ENCODE measurements at regions not wholly inside any gene's neighbourhood (a gene's known extent, or its start where the extent isn't known, plus 50 kb on each side); places are given as distances from the start of the nearest gene placed in this dataset.
A peak's percentile ranks its signal among the peaks of the same experiment; 100 is the strongest.

DNA sequence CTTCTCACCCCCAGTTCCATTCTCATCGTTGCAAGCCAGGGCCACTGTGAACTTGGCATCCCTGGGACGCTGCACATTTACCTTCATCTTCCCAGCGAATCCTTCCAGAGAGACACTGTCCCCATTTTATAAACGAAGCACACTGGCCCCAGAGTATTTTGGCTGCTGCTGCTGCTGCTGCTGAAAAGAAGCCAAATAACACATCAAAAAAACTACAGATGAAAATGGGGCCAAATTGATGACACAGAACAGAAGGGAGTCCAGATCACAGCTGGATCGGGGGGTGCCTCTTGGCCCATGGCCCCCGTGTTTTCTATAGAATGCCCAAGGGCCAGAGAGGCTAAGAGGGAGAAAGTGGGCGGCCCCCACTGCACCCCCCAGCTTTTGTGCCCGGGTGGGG is 221.0 kb upstream of the IGF1R start:
- DNase-seq = no peak

- peak; percentile 16 for DNase-seq
Observed at GRCh38 chr15:98428253-98428989, 219.9 kb upstream of the IGF1R start.

DNA sequence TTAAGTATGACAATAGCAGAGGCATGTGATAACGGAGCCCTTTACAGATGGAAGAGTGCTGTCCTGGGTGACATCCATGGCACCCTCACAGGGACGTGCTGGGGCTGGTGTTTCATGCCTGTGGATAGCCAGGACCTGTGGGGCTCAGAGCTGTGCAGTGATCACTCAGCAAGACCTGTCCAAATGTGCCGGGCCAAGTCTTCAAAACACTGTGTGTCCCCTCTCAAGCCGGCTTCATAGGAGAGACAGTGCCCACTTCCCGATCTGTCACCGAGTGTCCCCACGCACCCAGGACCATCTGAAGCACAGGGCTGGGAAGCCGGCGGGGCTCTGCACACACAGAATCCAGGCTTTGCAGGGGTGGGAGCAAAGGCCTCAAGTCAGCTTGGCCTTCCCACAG is 217.2 kb upstream of the IGF1R start:
- DNase-seq = no peak

DNA sequence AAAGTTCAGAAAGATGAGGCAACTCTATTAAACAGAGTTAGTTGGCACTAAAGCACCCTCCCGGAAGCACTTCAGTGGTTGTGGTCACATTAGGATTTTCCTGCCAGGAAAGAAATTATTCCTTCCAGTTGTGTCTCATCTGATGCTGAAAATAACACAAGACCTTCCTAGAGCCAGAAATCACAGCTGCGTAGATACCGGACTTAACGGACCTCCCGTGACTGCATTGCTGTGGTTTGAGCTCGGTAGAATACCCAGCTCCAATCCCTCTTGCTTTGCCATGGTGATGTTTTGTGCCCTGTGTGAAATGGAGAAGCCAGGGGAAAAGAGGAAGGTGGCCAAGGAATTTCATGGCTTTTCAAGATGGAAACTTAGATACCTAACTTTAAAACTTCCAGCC is 215.0 kb upstream of the IGF1R start:
- no peak for DNase-seq

- DNase-seq = no peak
Observed at GRCh38 chr15:98433856-98434255, 214.5 kb upstream of the IGF1R start.

DNA sequence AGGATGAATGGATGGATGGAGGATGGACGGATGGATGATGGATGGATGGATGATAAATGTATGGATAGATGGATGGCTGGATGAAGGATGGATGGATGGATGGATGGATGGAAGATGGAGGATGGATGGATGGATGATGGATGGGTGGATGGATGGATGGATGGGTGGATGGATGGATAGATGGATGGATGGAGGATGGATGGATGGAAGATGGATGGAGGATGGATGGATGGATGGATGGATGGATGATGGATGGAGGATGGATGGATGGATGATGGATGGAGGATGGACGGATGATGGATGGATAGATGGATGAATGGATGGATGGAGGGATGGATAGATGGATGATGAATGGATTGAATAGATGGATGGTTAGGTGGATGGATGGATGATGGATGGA is 210.6 kb upstream of the IGF1R start:
- DNase-seq = no peak

- DNase-seq = no peak
Observed at GRCh38 chr15:98438326-98438725, 210.0 kb upstream of the IGF1R start.

DNA sequence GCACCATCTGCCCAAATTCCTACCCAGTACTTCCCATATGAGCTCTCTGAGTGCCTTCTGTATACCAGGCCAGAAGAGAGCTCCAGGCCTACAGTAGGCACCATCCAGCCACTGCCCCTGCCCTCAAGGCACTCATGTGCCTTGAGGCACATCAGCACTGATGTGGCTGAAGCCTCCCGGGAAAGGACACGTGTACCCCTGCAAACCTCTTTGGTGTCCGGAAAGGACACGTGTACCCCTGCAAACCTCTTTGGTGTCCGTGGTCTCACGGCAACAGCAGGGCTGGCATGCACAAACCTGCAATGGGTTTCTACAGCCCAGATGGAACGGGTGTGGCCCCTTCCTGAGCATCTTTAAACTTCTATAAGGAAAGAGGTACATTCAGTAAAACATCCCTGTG is 209.4 kb upstream of the IGF1R start:
- no peak for DNase-seq

DNA sequence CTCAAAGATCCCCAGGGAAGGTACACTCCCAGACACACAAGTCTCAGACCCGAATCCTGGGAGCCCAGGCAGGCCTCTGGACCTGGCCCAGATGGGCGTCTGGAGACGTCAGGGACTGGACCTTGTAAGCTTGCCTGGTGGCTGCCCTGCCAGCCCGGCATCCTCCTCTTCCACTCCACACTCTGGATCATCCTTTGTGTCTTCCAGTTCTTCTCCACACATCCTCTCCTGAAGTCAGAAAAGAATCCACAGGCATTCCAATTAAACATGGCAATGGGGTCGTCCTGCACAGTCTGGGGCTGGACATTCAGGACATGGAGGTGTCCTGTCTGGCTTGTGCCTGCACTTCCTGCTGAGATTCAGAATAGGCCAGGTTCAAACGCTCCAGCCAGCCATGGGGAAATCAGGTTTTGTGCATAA is 208.8 kb upstream of the IGF1R start:
- no peak for DNase-seq

DNA sequence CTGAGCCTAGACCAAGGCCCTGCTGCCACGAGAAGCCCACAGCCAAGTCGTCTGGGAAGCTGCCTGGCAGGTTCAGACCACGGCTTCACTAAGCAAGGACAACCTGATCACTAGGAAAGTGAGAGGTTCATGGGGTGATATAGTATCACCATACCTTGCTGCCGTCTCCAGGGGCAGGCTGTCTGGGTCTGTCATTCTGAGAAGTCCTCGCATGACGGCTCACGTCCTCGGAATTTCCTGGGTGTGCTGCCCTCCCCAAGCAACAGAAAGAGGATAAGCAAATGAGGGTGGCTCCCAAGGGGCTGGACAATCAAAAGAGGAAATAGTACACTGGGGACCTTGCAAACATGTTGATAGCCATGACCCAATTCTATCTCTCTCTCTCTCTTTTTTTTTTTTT is 207.4 kb upstream of the IGF1R start:
- DNase-seq = no peak

GRCh38 chr15:98441599-98441998 is 206.7 kb upstream of the IGF1R start:
- no peak for DNase-seq

DNA sequence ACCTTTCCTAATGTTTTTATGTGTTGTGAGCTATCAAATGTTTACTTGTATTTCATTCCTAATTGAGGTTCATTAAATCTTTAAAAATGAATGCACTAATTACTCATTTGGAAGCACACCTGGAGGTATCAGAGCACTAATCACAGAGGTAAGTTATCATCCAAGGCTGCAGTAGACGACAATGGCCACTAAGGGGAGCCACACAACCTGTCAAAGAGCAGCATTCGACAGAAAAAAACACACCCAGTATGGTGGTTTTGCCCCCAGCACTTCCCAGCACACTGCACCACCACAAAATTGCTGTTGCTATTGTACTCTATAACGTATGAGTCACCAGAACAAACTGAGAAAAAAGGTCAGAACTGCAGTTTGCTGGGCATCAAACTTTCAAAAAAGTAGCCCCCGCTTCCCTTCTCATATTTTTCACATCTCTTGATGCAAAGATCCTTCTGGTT is 205.9 kb upstream of the IGF1R start:
- DNase-seq = peak; percentile 10

- no peak for DNase-seq
Observed at GRCh38 chr15:98442901-98443300, 205.4 kb upstream of the IGF1R start.

- DNase-seq = no peak
Observed at GRCh38 chr15:98443526-98443925, 204.8 kb upstream of the IGF1R start.

GRCh38 chr15:98444138-98444537 is 204.2 kb upstream of the IGF1R start:
- no peak for DNase-seq

DNA sequence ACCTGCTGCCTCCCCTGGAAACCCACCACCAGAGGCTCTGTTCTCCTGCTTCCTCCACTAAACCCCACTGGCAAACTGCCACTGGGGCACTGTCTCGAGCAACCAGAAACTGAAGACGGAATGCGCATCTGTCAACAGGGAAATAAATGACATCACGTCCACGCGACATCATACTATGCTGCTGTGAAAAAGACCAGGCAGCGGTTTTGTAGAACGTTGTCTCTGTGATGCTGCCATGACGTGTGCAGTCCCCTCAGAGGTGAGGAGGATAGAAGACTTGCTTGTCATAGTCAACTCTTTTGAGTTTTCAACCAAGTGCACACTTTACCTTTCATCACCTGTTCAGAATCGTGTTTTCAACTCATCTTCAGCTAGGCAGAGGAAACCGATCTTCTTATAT is 203.0 kb upstream of the IGF1R start:
- DNase-seq = no peak

DNA sequence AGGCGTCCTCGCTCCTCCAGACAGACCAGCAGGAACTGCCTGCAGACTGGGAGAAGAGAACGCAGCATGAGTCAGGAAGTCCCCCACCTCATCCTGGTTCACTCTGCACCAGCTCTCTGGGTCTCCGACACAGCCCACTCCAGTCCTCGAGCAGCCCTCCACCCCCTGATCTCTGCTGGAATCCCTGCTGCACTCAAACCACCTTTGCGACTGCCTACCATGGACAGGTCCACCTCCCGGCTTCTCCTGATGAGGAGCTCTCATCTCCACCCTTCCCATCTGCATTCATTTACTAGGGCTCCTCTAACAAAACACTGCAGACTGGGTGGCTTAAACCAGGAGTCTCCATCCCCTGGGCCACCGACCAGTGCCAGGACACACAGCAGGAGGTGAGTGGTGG is 202.3 kb upstream of the IGF1R start:
- DNase-seq = no peak

DNA sequence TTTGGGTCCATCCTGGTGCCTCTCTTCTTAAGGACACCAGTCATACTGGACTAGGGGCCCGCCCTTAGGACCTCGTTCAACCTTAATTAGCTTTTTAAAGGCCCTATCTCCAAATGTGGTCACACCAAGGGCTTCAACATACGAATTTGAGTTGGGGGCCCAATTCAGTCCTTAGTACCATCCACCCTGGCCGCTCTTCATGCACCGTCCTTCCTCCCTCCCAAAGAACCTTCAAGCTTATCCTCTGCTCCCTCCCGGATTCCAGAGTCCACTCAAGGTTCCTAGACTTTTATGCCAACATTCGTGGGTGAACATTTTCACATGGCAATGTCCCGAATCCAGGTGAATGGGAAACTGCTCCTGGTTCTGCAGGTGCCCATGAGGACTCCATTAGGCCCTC is 201.3 kb upstream of the IGF1R start:
- DNase-seq = no peak

DNA sequence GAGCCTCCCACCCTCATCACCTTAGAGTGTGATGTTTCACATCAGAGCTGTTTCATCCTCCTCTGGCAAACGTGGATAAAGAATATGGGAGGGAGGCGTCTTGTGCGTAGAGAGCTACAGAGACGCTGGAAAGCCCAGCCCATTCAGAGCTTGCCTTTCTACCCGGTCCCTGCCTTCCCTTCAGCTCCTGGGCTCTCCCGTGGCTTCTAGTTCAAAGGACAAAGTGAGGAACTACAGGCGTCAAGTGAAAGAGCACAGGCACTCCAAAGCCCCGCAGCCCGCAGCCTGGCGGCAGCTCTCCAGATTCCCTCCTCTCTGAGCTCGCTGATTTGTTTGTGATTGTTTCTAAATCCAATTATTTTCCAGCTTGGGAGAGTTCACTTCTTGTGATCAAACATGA is 197.1 kb upstream of the IGF1R start:
- DNase-seq = no peak

DNA sequence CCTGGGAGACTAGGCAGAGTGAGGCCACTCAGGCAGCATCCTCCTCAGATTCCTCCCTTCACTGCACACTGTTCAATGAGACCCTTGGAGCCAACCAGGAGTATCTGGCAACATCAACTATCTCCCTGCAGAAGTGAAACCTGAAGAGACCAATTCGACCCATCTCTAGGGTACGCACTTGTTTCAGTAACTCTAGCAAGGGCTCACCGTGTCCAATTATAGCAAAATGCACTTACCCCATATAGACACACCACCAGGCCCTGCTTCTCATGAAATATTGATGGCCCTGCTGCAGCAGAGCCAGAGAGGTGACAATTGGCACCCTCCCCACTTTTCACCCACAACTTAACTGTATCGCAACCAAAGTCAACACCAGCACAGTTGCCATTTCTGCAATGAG is 196.1 kb upstream of the IGF1R start:
- DNase-seq = no peak

DNA sequence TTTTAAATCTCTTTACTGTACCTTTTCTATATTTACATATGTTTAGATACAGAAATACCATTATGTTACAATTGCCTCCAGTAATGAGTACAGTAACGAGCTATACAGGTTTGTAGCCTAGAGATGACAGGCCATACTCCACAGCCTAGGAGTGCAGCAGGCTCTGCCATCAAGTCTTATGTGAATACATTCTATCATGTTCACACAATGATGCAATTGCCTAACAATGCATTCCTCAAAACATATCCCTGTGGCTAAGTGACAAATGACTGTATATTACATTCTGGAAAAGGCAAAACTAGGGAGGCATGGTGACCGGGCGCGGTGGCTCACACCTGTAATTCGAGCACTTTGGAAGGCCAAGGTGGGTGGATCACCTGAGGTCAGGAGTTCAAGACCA is 192.4 kb upstream of the IGF1R start:
- DNase-seq = no peak

GRCh38 chr15:98476559-98476958 is 171.8 kb upstream of the IGF1R start:
- no peak for DNase-seq

GRCh38 chr15:98480844-98481243 is 167.5 kb upstream of the IGF1R start:
- no peak for DNase-seq

DNA sequence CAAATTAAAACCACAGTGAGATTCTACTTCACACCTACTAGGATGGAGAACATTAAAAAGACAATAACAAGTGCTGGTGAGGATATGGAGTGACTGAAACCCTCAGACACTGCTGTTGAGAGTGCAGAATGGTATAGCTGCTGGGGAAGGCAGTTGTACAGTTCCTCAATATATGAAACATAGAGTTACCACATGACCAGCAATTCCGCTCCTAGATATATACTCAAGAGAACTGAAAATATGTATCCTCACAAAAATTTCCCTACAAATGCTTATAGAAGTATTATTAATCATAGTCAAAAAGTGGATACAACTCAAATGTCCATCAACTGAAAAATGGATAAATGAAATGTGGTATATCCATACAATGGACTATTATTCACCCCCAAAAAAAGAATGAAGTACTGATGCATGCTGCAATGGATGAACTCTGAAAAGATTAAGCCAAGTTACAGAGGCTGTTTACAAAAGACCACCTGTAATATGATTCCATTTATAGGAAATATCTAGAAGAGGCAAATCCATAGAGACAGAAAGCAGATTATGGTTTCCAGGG is 164.7 kb upstream of the IGF1R start:
- DNase-seq = no peak

- no peak for DNase-seq
Observed at GRCh38 chr15:98484914-98485313, 163.4 kb upstream of the IGF1R start.
